SK-N-SH treated with all-trans-retinoic acid at 6 μM for 48 hours (cell line): ENCODE measurements at regions not wholly inside any gene's neighbourhood (a gene's known extent, or its start where the extent isn't known, plus 50 kb on each side); places are given as distances from the start of the nearest gene placed in this dataset.

Experiments
- ATAC-seq: fragments of 200-7000 bp; cut with Tn5 transposase; 3 replicates; pipeline ENCODE4 v1.9.1; 2020; ENCODE audit warnings: mild to moderate bottlenecking, moderate library complexity
- ARNTL ChIP-seq: fragments of 450-650 bp; formaldehyde crosslinking; IDR thresholded peaks from 2 replicates; pipeline ENCODE4 v1.5.0; 2020; ENCODE audit warnings: low read depth, mild to moderate bottlenecking, moderate library complexity, borderline replicate concordance
- BACH2 ChIP-seq: fragments of 250-450 bp; sonication (Bioruptor Pico); IDR thresholded peaks from 2 replicates; pipeline ENCODE4 v1.9.0; 2021; ENCODE audit warnings: mild to moderate bottlenecking, borderline replicate concordance
- CREB5 ChIP-seq: fragments of 250-450 bp; sonication (Bioruptor Pico); IDR thresholded peaks from 2 replicates; pipeline ENCODE4 v1.5.1; 2020; ENCODE audit warnings: low read depth, mild to moderate bottlenecking, moderate library complexity
- CSDC2 ChIP-seq: fragments of 250-450 bp; sonication (Bioruptor Pico); IDR thresholded peaks from 2 replicates; pipeline ENCODE4 v1.5.0; 2020; ENCODE audit warnings: mild to moderate bottlenecking, moderate library complexity
- ESRRG ChIP-seq: fragments of 250-450 bp; sonication (Bioruptor Pico); IDR thresholded peaks from 2 replicates; pipeline ENCODE4 v1.6.1; 2021; ENCODE audit warnings: mild to moderate bottlenecking
- GLIS3 ChIP-seq: fragments of 250-450 bp; sonication (Bioruptor Pico); IDR thresholded peaks from 2 replicates; pipeline ENCODE4 v1.5.0; 2020; ENCODE audit warnings: mild to moderate bottlenecking, moderate library complexity
- ISL1 ChIP-seq: fragments of 250-450 bp; sonication (Bioruptor Pico); IDR thresholded peaks from 2 replicates; pipeline ENCODE4 v2.1.2; 2022; ENCODE audit warnings: mild to moderate bottlenecking, moderate library complexity
- POU6F1 ChIP-seq: fragments of 250-450 bp; sonication (Bioruptor Pico); IDR thresholded peaks from 2 replicates; pipeline ENCODE4 v1.8.0; 2021; ENCODE audit warnings: low read depth, mild to moderate bottlenecking, moderate library complexity, borderline replicate concordance
- PPARA ChIP-seq: fragments of 250-450 bp; sonication (Bioruptor Pico); IDR thresholded peaks from 2 replicates; pipeline ENCODE4 v1.5.0; 2020; ENCODE audit warnings: mild to moderate bottlenecking, borderline replicate concordance
- RARB ChIP-seq: fragments of 250-450 bp; sonication (Bioruptor Pico); IDR thresholded peaks from 2 replicates; pipeline ENCODE4 v1.8.0; 2021; ENCODE audit warnings: mild to moderate bottlenecking, moderate library complexity
- SNAI2 ChIP-seq: fragments of 250-450 bp; sonication (Bioruptor Pico); IDR thresholded peaks from 2 replicates; pipeline ENCODE4 v1.5.0; 2020; ENCODE audit warnings: mild to moderate bottlenecking, moderate library complexity
- TCF4 ChIP-seq: fragments of 250-450 bp; sonication (Bioruptor Pico); IDR thresholded peaks from 2 replicates; pipeline ENCODE4 v1.8.0; 2021; ENCODE audit warnings: mild to moderate bottlenecking, moderate library complexity, borderline replicate concordance
- TOX ChIP-seq: fragments of 250-450 bp; sonication (Bioruptor Pico); IDR thresholded peaks from 2 replicates; pipeline ENCODE4 v1.8.0; 2021; ENCODE audit warnings: mild to moderate bottlenecking, moderate library complexity, borderline replicate concordance
- ZC3H10 ChIP-seq: fragments of 250-450 bp; sonication (Bioruptor Pico); IDR thresholded peaks from 2 replicates; pipeline ENCODE4 v1.5.1; 2021; ENCODE audit warnings: mild to moderate bottlenecking, moderate library complexity
- ZFP3 ChIP-seq: fragments of 250-450 bp; sonication (Bioruptor Pico); IDR thresholded peaks from 2 replicates; pipeline ENCODE4 v1.5.0; 2020; ENCODE audit warnings: mild to moderate bottlenecking, moderate library complexity
- ZFP30 ChIP-seq: fragments of 450-650 bp; formaldehyde crosslinking; IDR thresholded peaks from 2 replicates; pipeline ENCODE4 v1.5.0; 2022; ENCODE audit warnings: mild to moderate bottlenecking, moderate library complexity
- ZNF565 ChIP-seq: fragments of 450-650 bp; formaldehyde crosslinking; conservative IDR thresholded peaks from 2 replicates; pipeline ENCODE4 v1.5.0; 2020; ENCODE audit warnings: low read depth, mild to moderate bottlenecking, moderate library complexity
- ZNF70 ChIP-seq: fragments of 450-650 bp; formaldehyde crosslinking; IDR thresholded peaks from 2 replicates; pipeline ENCODE4 v1.5.0; 2020; ENCODE audit warnings: mild to moderate bottlenecking, moderate library complexity
- ZNF8 ChIP-seq: fragments of 450-650 bp; formaldehyde crosslinking; IDR thresholded peaks from 2 replicates; pipeline ENCODE4 v1.5.0; 2020; ENCODE audit warnings: mild to moderate bottlenecking, moderate library complexity
- TF ChIP-seq, protein P1 (sequence below): fragments of 250-450 bp; sonication (Bioruptor Pico); IDR thresholded peaks from 2 replicates; pipeline ENCODE4 v1.5.1; 2021; ENCODE audit warnings: mild to moderate bottlenecking, moderate library complexity
- TF ChIP-seq, protein P2 (sequence below): fragments of 250-450 bp; sonication (Bioruptor Pico); IDR thresholded peaks from 2 replicates; pipeline ENCODE4 v1.5.0; 2020; ENCODE audit warnings: mild to moderate bottlenecking, moderate library complexity

DNA sequence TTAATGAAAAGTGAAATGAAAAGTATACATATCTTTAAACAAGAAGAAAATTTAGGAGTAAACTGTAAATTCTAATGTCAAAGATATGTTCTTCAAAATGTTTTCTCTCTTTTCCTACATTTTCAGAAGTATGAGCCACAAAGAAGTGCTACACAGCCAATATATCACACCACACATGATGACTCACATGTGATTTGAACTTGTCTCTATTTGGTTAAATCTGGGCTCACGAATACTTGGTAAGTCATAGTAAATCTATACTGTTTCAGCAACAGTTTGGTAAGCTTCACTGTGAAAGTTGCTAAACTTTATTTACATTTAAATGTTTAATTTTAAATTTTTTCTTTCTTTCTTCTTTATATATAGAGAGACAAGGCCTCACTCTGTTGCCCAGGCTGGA is 380.6 kb upstream of the IGFBP3 start (continued):
- no peak for TF ChIP-seq CREB5 (CRISPR knock-in tag)

DNA sequence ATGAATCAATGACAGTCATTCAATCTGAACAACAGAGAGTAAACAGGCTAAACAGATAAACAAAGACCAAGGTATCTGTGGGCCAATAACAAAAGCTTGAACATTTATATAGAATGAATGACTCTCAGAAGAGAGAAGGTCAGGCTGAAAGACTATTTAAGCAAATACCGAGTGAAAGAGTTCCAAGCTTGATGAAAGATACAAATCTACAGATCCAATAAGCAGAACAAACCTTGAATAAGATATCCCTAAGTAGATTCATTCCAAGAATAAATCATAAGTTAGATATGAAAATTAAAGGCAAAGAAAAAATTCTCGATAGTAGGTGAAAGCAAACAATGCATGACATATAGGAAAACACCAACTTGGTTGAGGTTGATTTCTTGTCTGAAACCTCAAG is 376.4 kb upstream of the IGFBP3 start:
- TF ChIP-seq ZFP3 (CRISPR knock-in tag) (no peak), GLIS3 (CRISPR knock-in tag) (no peak), ARNTL (CRISPR knock-in tag) (no peak), RARB (CRISPR knock-in tag) (no peak), ZFP30 (CRISPR knock-in tag) (no peak), ZNF565 (CRISPR knock-in tag) (no peak), ISL1 (CRISPR knock-in tag) (no peak), CSDC2 (no peak), ZNF70 (CRISPR knock-in tag) (no peak)
- TF ChIP-seq, protein P1, sequence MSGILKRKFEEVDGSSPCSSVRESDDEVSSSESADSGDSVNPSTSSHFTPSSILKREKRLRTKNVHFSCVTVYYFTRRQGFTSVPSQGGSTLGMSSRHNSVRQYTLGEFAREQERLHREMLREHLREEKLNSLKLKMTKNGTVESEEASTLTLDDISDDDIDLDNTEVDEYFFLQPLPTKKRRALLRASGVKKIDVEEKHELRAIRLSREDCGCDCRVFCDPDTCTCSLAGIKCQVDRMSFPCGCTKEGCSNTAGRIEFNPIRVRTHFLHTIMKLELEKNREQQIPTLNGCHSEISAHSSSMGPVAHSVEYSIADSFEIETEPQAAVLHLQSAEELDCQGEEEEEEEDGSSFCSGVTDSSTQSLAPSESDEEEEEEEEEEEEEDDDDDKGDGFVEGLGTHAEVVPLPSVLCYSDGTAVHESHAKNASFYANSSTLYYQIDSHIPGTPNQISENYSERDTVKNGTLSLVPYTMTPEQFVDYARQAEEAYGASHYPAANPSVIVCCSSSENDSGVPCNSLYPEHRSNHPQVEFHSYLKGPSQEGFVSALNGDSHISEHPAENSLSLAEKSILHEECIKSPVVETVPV (CRISPR knock-in tag) = no peak
- TF ChIP-seq, all 23 proteins: peak for 0
- no peak for ATAC-seq

DNA sequence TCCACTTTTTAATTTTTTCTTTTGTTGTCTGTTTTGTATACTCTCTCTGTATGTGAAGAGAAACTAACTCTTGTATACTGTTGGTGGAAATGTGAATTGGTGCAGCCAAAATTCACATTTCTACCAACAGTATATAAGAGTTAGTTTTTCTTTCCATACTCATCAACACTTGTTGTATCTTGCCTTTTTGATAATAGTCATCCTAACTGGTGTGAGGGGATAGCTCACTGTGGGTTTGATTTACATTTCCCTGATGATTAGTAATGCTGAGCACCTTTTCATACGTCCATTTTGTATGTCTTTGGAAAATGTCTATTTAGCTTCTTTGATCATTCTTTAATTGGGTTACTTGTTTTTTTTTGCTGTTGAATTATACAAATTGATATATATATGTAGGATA is 375.5 kb upstream of the IGFBP3 start:
- no peak for TF ChIP-seq POU6F1
- TF ChIP-seq PPARA (CRISPR knock-in tag) = no peak
- TF ChIP-seq BACH2 = no peak
- no peak for TF ChIP-seq GLIS3 (CRISPR knock-in tag)
- TF ChIP-seq ESRRG (CRISPR knock-in tag) = no peak
- TF ChIP-seq RARB (CRISPR knock-in tag) = no peak
- no peak for TF ChIP-seq TOX (CRISPR knock-in tag)
- TF ChIP-seq SNAI2 (CRISPR knock-in tag) = no peak
- no peak for TF ChIP-seq ZFP3 (CRISPR knock-in tag)
- TF ChIP-seq ZNF8 (CRISPR knock-in tag) = no peak
- ATAC-seq = no peak

GRCh38 chr7:46294381-46294780 is 373.3 kb upstream of the IGFBP3 start:
- no peak for ATAC-seq
- TF ChIP-seq, protein P2, sequence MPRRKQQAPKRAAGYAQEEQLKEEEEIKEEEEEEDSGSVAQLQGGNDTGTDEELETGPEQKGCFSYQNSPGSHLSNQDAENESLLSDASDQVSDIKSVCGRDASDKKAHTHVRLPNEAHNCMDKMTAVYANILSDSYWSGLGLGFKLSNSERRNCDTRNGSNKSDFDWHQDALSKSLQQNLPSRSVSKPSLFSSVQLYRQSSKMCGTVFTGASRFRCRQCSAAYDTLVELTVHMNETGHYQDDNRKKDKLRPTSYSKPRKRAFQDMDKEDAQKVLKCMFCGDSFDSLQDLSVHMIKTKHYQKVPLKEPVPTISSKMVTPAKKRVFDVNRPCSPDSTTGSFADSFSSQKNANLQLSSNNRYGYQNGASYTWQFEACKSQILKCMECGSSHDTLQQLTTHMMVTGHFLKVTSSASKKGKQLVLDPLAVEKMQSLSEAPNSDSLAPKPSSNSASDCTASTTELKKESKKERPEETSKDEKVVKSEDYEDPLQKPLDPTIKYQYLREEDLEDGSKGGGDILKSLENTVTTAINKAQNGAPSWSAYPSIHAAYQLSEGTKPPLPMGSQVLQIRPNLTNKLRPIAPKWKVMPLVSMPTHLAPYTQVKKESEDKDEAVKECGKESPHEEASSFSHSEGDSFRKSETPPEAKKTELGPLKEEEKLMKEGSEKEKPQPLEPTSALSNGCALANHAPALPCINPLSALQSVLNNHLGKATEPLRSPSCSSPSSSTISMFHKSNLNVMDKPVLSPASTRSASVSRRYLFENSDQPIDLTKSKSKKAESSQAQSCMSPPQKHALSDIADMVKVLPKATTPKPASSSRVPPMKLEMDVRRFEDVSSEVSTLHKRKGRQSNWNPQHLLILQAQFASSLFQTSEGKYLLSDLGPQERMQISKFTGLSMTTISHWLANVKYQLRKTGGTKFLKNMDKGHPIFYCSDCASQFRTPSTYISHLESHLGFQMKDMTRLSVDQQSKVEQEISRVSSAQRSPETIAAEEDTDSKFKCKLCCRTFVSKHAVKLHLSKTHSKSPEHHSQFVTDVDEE (CRISPR knock-in tag) = no peak
- TF ChIP-seq RARB (CRISPR knock-in tag) (no peak), PPARA (CRISPR knock-in tag) (no peak), ZFP30 (CRISPR knock-in tag) (no peak), BACH2 (no peak), ZC3H10 (CRISPR knock-in tag) (no peak), ISL1 (CRISPR knock-in tag) (no peak), TCF4 (no peak), ARNTL (CRISPR knock-in tag) (no peak), TOX (CRISPR knock-in tag) (no peak), ZNF565 (CRISPR knock-in tag) (no peak), ZNF70 (CRISPR knock-in tag) (no peak), SNAI2 (CRISPR knock-in tag) (no peak), ESRRG (CRISPR knock-in tag) (no peak), CSDC2 (no peak)
- TF ChIP-seq, all 23 proteins: peak for 0
